Esophagus squamous epithelium (tissue), 5 donors: ENCODE measurements at regions not wholly inside any gene's neighbourhood (a gene's known extent, or its start where the extent isn't known, plus 50 kb on each side); places are given as distances from the start of the nearest gene placed in this dataset.

Experiments
- DNase-seq: peaks from one replicate; lab custom pipeline; 2025; lab: John Stamatoyannopoulos, UW
- H3K27ac ChIP-seq, 4 donors: fragments of 200-600 bp; sonication (generic); one replicate each; pipeline ENCODE4 v1.5.1; 2016 to 2019; ENCODE audit warnings: mild to moderate bottlenecking in 1 of 4
- H3K27me3 ChIP-seq, 4 donors: fragments of 200-600 bp; sonication (generic); 1 replicate in 3 of 4; 2 replicates in 1 of 4; pipeline versions ENCODE4 v1.5.1 to v1.6.0; 2017 to 2021; ENCODE audit warnings: antibody characterized with exemption in 1 of 4
- H3K36me3 ChIP-seq, 3 donors: fragments of 200-600 bp; sonication (generic); one replicate each; pipeline ENCODE4 v1.5.1; 2016 to 2019
- H3K4me1 ChIP-seq, 3 donors: fragments of 200-600 bp; sonication (generic); one replicate each; pipeline ENCODE4 v1.5.1; 2017 to 2019
- H3K4me3 ChIP-seq, 4 donors: fragments of 200-600 bp; sonication (generic); 1 replicate in 3 of 4; 2 replicates in 1 of 4; pipeline ENCODE4 v1.5.1; 2016 to 2019; ENCODE audit warnings: mild to moderate bottlenecking in 2 of 4, moderate library complexity in 1 of 4
- H3K9me3 ChIP-seq, 3 donors: fragments of 200-600 bp; sonication (generic); one replicate each; pipeline ENCODE4 v1.5.1; 2016 to 2019
- POLR2A ChIP-seq, 4 donors: fragments of 450-650 bp; IDR thresholded peaks; one replicate each; pipeline ENCODE4 v1.6.1; 2017; ENCODE audit warnings: antibody characterized with exemption in 4 of 4, mild to moderate bottlenecking in 4 of 4, moderate library complexity in 3 of 4
- WGBS, 2 donors: methylation state at CpG; one replicate each; pipeline ENCODE4 v1.1.5; 2018; 5-methylcytosine and 5-hydroxymethylcytosine counted together
- intact Hi-C: fragments of 100-400 bp; cut with DNase I; formaldehyde crosslinking; loops from one replicate; pipeline ENCODE4 v1.15.0; 2022
- TF ChIP-seq, protein P1 (sequence below), 6 experiments: fragments of 450-650 bp in 4 of 6; fragments of 200-600 bp in 2 of 6; sonication (generic) in 2 of 6; IDR thresholded peaks; one replicate each; pipeline ENCODE4 v1.5.1; 2016 to 2019; ENCODE audit warnings: antibody characterized with exemption in 6 of 6, mild to moderate bottlenecking in 4 of 6, moderate library complexity in 4 of 6
- donor health status: DM: yes; HTN: yes; CAD: no.

DNA sequence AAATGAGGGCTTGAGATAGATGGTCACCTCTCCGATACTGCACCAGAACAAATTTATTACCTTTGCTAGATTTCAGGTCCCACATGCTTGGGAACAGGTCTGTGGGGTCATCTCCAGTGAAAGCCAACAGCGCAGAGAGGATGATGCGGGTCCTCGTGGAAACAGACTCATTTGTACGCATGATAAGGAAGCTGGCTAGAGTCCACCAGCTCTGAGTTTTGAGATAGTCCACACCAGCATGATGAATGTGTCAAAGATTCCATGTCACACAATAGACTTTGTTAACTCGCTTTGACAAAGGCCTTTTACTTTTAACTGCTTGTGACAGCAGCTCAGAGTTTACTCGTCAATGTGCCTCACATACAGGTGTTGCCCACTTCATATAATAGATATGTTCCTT lies 105.4 kb upstream of the TBCA start:
- TF ChIP-seq POLR2A (IDR thresholded peaks at IDR 0.05), result no peak
- TF ChIP-seq, protein P1, sequence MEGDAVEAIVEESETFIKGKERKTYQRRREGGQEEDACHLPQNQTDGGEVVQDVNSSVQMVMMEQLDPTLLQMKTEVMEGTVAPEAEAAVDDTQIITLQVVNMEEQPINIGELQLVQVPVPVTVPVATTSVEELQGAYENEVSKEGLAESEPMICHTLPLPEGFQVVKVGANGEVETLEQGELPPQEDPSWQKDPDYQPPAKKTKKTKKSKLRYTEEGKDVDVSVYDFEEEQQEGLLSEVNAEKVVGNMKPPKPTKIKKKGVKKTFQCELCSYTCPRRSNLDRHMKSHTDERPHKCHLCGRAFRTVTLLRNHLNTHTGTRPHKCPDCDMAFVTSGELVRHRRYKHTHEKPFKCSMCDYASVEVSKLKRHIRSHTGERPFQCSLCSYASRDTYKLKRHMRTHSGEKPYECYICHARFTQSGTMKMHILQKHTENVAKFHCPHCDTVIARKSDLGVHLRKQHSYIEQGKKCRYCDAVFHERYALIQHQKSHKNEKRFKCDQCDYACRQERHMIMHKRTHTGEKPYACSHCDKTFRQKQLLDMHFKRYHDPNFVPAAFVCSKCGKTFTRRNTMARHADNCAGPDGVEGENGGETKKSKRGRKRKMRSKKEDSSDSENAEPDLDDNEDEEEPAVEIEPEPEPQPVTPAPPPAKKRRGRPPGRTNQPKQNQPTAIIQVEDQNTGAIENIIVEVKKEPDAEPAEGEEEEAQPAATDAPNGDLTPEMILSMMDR (IDR thresholded peaks at IDR 0.05), result no peak
- no peaks in the 10 kb centered on the region for H3K36me3 ChIP-seq
- WGBS, 2 donors, result 71 to 91% methylated on average over 6 to 7 of the region's 7 CpGs
- intact Hi-C loops, result no loop called here
- H3K4me3 ChIP-seq, result no peak overlapping the region
- DNase-seq, result no peak
- no peaks in the 10 kb centered on the region for H3K9me3 ChIP-seq
- H3K4me1 ChIP-seq, result peaks cover 0 to 7% (median 0%) of the 10 kb centered on the region in 3 donors
- H3K27me3 ChIP-seq, result peaks cover 0 to 25% (median 0%) of the 10 kb centered on the region in 4 donors
- H3K27ac ChIP-seq, result no peak overlapping the region

DNA sequence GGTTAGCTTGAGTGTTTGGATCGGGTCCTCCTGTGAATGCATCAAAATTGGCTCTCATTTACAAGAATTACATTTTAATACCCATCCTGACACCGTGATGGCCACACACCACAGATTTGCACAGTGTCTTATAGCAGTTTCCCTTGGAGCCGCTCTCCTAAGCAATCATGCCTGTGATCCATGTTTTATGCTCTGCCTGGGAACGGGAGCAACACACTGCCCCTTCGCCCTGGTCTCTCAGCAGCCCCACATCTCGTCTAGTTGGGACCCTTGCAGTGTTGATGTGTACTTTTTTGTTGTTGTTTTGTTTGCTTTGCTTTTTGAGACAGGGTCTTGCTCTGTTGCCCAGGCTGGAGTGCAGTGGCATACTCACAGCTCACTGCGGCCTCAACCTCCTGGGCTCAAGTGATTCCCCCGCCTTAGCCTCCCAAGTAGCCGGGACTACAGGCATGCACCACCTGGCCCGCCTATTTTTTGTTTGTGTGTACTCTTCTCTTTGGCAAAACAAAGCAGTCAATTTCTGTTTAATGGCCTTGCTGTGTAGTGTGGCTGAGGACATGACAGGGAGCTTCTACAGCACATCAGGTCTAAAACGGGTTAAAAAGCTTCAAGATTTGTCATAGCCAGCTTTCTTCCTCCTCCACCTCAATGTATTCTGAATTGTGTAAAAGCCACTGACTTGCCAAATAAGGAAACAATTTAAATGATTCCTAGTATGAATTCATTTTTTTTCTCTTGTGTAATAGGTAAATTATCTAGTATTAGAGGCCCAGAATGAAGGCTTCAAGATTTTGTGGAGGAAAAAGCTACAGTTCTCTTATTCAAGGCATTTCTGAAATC lies 101.6 kb upstream of the TBCA start:
- Histone ChIP-seq H3K4me3 (no peak overlapping the region), H3K36me3 (no peaks in the 10 kb centered on the region), H3K4me1 (peaks cover 0 to 7% (median 0%) of the 10 kb centered on the region in 3 donors), H3K9me3 (no peaks in the 10 kb centered on the region), H3K27me3 (no peaks in the 10 kb centered on the region), H3K27ac (no peak overlapping the region)
- intact Hi-C loops, result no loop called here
- 93% methylated on average over 11 of the region's 11 CpGs for WGBS, 2 donors
- no peak for DNase-seq
- TF ChIP-seq, protein P1 (IDR thresholded peaks at IDR 0.05), result no peak
- TF ChIP-seq POLR2A (IDR thresholded peaks at IDR 0.05), result no peak

DNA sequence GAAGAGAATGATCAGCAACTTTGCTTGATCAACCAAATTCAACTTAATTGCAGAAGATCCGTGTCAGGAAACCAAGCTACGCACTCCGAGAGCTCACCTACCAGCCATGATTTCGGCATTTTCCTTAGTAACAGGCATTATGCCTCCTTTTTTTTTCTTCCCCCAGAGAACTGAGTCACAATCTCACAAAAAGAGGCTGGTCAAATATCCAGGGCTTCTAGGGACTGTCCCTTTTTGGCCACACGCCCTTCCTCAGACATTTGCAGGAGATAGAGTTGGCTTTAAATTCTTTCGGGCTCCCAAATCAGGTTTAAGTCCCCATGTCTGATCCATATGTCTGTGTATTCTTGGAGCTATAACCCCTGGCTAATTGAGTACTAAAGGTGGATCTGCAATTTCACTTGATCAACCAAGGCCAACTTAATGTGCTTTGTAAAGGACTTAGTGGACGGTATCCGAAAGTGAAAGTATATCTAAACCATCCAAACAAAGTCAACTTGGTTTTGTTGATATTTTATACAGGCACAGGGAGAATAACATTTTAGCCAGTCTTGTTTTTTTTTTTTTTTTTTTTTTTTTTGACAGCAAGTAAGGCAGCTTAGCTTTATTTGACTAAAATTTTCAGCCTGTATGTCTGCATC lies 100.8 kb upstream of the TBCA start:
- TF ChIP-seq, protein P1 (IDR thresholded peaks at IDR 0.05), result no peak
- TF ChIP-seq POLR2A (IDR thresholded peaks at IDR 0.05), result no peak
- WGBS, 2 donors, result 68 to 77% methylated on average over 8 of the region's 8 CpGs
- DNase-seq, result no peak
- intact Hi-C loops, result no loop called here
- H3K27me3 ChIP-seq, result no peaks in the 10 kb centered on the region
- no peaks in the 10 kb centered on the region for H3K9me3 ChIP-seq
- H3K27ac ChIP-seq, result no peak overlapping the region
- H3K36me3 ChIP-seq, result no peaks in the 10 kb centered on the region
- H3K4me3 ChIP-seq, result no peak overlapping the region
- H3K4me1 ChIP-seq, result peaks cover 0 to 7% (median 0%) of the 10 kb centered on the region in 3 donors

DNA sequence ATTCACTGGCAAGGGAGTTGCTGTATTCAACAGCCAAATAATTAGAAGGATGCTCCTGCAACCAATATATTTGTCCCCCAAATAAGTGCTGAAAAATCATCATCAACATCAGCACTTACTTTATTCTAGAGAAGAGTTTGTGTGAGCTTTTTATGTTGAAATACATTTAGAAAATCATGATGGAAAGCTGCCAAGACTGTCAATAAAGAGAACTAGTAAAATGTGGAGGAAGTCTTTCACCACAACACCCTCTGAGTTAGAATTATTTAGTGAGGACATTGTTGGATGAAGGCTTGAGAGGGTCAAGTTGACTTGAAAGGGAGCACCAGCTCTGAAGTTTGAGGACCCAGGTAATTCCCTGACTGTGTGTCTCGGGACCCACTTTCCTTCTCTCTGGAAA lies 100.2 kb upstream of the TBCA start:
- Histone ChIP-seq H3K4me3 (no peak overlapping the region), H3K4me1 (peaks cover 0 to 7% (median 0%) of the 10 kb centered on the region in 3 donors), H3K9me3 (no peaks in the 10 kb centered on the region), H3K27me3 (no peaks in the 10 kb centered on the region), H3K36me3 (no peaks in the 10 kb centered on the region), H3K27ac (no peak overlapping the region)
- intact Hi-C loops, result no loop called here
- TF ChIP-seq POLR2A (IDR thresholded peaks at IDR 0.05), result no peak
- TF ChIP-seq, protein P1 (IDR thresholded peaks at IDR 0.05), result no peak
- 87 to 92% methylated on average over 1 of the region's 1 CpG for WGBS, 2 donors
- no peak for DNase-seq

DNA sequence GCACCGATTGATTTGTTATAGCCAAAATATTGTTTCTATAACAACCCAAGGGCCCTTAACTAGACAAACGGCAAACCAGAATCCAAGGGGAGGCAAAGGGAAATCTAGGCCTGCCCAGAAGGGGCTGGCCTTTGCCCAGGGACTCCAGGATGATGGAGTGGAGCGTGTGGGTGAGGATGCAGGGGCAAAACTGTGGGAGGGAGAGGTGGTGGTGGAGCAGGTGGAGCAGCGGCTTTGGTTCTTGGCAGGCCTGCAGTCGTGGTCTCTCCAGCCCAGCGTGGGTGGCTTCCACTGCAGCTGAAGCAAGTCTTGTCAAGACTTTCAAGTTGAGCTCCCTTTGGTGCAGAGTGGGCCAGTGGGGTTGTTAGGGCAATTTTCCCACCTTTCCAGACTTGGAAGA lies 98.6 kb upstream of the TBCA start:
- no peak overlapping the region for H3K4me3 ChIP-seq
- DNase-seq, result no peak
- H3K27ac ChIP-seq, result no peak overlapping the region
- no peaks in the 10 kb centered on the region for H3K27me3 ChIP-seq
- no peaks in the 10 kb centered on the region for H3K36me3 ChIP-seq
- H3K4me1 ChIP-seq, result peaks cover 0 to under 1% (median 0%) of the 10 kb centered on the region in 3 donors
- TF ChIP-seq POLR2A (IDR thresholded peaks at IDR 0.05), result no peak
- TF ChIP-seq, protein P1 (IDR thresholded peaks at IDR 0.05), result no peak
- intact Hi-C loops, result no loop called here
- WGBS, 2 donors, result 65 to 69% methylated on average over 3 to 5 of the region's 6 CpGs
- H3K9me3 ChIP-seq, result no peaks in the 10 kb centered on the region
